Stomach (tissue), 4 donors: ENCODE measurements at regions not wholly inside any gene's neighbourhood (a gene's known extent, or its start where the extent isn't known, plus 50 kb on each side); places are given as distances from the start of the nearest gene placed in this dataset.

Experiments used
- CTCF ChIP-seq, 7 experiments: fragments of 450-650 bp in 4 of 7; fragments of 200-600 bp in 3 of 7; sonication (generic) in 3 of 7; IDR thresholded peaks; one replicate each; pipeline ENCODE4 v1.5.1; 2016 to 2019; ENCODE audit warnings: antibody characterized with exemption in 7 of 7, control low read depth in 2 of 7, mild to moderate bottlenecking in 1 of 7
- EP300 ChIP-seq: sonication (generic); formaldehyde crosslinking; IDR thresholded peaks from one replicate; pipeline ENCODE4 v1.6.1; 2017; ENCODE audit warnings: antibody characterized with exemption
- POLR2A ChIP-seq, 4 donors: fragments of 450-650 bp; IDR thresholded peaks; one replicate each; pipeline ENCODE4 v1.6.1; 2016; ENCODE audit warnings: antibody characterized with exemption in 4 of 4, control low read depth in 2 of 4, mild to moderate bottlenecking in 1 of 4, moderate library complexity in 1 of 4
- POLR2AphosphoS5 ChIP-seq, 3 donors: sonication (generic); formaldehyde crosslinking; IDR thresholded peaks; one replicate each; pipeline ENCODE4 v1.6.1; 2016; ENCODE audit warnings: antibody characterized with exemption in 3 of 3

- TF ChIP-seq POLR2A (IDR thresholded peaks at IDR 0.05) (no peak), CTCF (IDR thresholded peaks at IDR 0.05) (no peak), EP300 (no peak), POLR2AphosphoS5 (IDR thresholded peaks at IDR 0.05) (no peak)
Observed at GRCh38 chr10:71141528-71141927, 70.8 kb upstream of the UNC5B start.
